Suppressor macrophage treated with lipopolysaccharide for 4 hours (primary cell): ENCODE measurements at regions not wholly inside any gene's neighbourhood (a gene's known extent, or its start where the extent isn't known, plus 50 kb on each side); places are given as distances from the start of the nearest gene placed in this dataset.

Experiments used
- DNase-seq: peaks from one replicate; pipeline ENCODE4 v3.0.0-alpha.2; 2020

DNA sequence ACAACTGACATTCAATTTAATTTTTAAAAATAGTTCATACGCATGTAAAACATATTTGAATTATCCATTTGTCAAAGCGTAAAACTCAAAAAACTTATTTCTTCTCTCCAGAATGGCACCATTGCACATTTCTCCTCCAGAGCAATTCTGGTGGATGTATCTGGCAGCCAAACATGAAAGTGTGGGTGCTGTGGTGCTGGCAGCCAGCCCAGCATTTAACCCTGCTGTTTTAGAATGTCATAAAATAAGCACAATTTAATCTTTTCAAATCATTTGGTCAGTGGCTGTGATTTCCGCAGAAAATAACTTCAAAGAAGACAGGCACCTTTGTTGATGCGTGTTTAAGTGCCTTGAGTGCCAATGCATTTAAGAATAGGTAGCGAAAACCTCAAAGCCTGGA is 302.7 kb upstream of the MEOX2 start:
- DNase-seq, result no peak

DNA sequence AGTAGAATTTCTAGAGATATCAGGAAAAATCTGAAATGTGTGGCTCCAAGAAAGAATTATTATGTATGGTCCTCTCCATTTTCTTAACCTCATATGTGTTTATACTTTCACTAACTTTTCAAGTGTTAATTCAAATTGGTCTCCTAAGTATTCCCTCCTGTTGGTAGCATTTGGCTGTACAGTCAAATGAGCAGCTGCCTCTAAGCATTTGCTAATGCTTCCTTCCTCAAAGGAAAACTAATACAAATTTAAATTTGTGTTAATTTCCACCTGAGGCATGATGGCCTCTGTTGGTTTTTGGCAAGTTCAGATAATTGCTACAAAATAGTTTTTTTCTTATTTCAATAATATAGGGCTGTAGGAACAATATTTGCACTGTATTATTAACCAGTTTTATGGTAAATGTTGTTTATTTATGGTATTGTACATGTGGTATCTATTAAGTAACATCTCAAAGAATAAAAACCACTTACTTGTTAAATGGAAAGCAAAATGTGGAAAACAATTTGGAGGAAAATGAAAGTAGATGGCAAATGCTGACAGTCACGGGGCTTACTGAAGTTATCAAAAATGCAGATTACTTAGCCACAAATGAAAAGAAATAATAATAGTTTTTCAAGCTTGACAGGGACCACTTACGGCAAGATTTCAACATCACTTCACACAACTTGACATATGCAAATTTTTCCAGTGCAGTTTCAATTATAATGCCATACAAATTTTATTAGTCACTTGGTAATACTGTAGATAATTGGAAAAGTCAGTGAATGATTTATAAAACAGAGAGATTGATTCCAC is 299.3 kb upstream of the MEOX2 start:
- no peak for DNase-seq

DNA sequence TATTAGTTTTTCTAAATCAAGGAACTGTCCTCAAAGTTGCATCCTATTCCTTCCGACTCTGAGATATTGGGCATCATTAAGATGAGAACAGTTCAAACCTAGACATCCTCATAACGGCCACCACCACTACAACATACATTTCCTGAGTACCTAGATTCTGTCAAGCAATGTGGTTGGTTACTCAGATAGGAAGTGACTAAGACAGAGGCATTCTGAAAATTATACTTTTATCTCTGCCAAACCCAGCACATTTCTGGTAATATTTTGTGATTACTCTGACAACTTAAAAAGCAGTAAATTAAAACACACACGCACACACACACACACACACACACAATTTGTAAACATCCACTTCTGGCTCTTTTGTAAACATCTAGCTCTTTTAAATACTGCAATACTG is 291.2 kb upstream of the MEOX2 start:
- no peak for DNase-seq

DNA sequence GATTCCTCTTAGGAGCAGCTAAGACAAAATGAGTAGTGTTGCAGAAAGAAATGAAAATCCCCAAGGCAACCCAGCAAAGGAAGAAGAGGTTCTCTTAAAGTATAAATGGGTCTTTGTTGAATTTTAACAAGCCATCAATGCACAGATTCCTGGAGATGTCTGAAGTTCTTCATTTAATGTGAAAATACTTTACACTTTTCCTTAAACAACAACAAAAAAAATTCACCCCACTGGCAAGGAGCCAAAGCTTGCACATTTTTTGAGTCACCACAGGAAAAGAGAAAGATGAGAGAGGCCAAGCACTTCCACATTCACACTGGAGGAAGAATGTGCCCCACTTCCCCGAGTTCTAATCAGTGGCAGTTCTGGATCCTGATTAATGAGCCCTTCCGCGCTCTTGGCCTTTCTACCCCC is 286.4 kb upstream of the MEOX2 start:
- peak; percentile 40 for DNase-seq

DNA sequence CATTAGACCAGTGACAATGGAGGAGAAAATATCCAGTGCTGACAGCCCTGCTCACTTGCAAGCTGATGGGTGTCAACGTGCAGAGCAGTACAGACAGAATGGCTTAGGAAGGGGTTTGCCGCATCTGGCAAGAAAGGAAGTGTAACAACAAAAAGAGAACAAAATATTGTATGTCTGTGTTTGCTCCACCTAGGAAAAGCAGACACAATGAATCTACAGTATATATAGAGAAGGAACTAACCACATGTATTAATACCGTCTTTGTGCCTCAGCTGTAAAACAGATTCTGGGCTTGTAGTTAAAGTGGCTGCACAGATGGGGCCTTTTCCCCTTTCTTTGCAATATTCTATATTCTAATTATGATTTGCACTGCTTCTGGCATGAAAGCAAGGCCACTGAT is 281.1 kb upstream of the MEOX2 start:
- no peak for DNase-seq

DNA sequence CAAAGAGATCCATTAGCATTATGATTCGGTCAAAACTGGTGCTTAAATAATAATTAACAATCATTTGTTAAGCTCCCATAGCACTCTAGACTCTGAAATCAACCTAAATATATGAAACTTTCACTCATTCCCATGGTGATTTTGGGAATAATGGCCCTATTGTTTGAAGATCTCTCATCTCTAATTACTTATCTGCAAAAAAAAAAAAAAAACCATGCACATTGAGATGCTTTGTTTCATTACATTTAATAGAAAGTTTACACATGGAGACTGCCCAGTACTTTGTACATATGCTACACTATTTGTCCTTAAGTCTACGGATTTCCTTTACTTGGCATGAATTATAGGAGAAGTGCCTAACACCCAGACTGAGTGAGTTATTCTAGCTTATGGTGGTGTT is 280.6 kb upstream of the MEOX2 start:
- no peak for DNase-seq

DNA sequence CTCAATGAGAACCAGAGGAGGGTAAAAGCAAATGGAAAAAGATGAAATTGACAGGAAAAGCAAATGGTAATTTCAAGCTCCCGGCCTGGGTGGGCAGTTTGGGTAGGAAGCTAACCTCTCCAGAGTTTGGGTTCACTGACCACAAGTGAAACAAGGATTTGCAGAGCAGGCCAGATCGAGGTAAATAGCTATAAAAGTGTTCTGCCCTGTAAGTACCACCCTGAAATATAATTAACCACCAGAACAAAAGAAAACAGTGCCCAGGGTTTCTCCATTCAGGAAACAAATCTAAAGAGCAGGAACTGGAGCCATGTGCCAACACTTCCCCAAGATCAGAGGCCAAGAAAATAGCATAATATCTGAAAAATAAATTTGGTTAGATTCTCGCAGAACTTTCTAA is 276.7 kb upstream of the MEOX2 start:
- DNase-seq, result no peak

DNA sequence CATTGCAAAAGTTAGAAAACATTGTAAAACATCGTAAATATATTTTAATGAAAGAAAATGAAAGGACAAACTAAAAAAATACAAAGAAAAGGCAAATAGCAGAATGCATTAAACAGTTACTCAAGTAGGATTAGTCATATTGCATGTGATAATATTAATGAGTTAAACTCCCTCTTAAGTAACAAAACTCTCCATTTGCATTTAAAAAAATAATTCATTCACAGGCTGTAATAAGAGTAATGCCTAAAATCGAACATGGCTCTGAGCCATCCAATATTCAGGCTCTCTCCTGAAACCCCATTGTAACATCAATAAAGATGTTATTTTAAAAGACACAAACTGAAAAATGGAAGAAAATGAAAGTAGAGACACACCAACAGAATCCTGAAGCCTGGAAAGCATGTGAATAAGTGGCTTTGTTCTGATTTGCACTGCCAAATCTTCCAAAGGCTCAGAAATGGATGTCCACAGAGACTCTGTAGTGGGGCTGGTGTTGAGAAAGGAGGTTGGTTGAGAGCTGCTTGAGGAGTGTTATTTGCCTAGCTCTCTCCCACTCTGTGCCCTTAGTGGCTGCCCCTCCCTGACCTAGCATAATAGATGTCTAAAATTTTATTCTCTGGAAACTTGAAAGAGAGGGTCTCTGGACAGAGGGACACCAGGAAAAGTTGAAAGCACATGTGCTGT is 268.3 kb upstream of the MEOX2 start:
- DNase-seq, result no peak

DNA sequence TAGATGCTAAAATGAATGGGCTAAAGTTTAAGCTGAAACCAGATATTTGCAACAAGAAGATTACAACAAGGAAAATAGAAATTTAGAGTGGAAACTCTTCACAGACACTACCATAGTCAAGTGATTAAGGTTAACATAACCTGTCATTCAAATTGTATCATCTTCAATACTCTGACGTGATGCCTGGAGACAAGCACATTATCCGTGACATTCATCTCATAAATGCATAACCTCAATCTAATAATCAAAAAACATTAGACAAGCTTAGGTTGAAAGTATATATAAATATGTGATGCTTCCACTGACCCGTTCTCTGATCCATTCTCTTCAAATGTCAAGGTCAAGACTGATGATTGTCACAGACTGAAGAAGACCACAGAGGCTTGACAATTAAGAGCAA is 263.8 kb upstream of the MEOX2 start:
- DNase-seq, result no peak

DNA sequence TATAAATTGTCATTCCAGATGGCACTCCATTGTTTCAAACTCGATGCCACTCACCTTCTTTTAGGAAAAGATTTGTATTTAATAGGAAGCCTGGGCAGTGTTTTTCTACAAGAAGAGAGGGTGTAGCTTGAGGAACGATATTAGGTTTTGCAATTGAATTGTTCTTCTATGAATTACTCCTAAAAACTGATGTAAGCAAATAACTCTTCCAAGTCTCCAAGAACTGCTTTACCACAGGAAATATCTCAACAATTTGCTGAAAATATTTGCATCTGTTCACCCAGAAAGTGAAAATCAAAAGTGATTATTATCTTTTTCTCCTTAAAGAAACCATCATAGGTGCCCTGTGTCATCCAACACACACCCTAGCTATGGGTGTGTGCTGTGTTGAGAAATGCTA is 261.3 kb upstream of the MEOX2 start:
- no peak for DNase-seq

DNA sequence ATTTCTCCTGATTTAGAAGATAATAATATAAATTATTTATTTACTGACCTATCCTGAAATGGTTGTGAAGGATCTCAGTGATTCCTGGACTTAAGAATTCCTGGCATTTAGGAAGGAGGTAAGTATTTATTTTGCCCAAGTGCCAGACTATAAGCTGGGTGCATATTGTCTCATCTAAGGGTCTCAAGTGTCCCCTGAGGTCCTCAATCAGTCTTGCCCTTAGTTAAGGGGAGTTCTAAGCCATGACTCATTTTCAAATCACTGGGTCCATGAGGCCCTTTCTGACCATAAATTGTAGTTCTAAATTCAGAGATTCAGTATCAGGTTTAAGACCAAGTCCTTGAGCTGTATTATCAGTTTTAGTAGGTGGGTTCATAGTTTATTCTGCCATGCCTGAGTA is 251.6 kb upstream of the MEOX2 start:
- DNase-seq, result no peak

DNA sequence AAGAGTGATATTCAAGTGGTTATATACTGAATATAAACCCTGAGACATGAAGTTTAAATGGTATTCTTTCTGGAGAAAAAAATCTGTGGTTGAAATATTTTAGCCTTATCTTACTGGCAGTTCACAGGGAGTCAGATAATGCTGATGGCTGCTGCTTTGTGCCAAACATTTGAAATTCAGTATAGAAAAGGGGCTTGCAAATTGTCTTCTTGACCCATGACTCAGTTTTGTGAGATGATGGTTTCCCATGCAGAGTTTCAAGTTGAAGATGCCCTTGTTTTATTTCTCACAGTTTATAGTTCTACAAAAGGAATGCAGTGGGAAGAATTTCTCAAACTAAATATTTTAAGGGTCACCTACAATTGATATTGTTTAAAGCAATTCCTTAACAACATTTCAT is 251.1 kb upstream of the MEOX2 start:
- no peak for DNase-seq

DNA sequence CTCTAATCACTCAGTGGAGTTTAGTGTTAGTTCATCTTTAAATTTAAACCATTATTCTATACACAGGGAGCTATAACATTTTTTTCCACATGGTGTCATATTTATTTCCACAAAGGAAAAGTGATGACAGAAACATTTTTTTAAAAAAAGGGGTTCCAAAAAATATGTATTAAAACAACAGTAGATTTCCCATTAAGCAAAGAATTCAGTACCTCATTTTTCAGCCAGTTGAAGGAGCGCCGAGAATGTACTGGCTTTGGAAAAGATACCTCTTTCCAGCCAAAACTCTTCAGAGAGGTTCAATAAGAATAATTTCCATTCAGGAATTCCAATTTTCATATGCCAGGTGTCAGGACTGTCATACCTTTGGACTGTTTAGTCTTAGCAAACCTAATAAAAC is 250.5 kb upstream of the MEOX2 start:
- no peak for DNase-seq

DNA sequence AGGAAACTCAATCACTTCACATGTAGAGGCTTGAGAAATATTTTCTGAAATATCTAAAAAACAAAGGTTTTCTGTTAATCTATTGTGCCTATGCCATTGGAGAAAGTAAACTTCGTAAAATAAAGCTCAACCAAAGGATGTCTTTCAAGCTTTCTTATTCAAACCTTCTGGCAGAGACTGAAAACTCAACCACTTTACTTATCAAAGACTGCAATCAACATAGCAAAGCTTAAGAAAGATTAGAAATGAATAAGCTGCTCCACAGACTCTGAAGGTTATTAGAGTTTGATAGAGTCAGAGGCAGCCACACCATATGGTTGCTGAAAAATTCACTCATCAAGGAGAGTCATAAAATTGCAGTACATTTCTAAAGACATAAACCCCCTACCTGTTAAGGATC is 245.8 kb upstream of the MEOX2 start:
- DNase-seq, result no peak

DNA sequence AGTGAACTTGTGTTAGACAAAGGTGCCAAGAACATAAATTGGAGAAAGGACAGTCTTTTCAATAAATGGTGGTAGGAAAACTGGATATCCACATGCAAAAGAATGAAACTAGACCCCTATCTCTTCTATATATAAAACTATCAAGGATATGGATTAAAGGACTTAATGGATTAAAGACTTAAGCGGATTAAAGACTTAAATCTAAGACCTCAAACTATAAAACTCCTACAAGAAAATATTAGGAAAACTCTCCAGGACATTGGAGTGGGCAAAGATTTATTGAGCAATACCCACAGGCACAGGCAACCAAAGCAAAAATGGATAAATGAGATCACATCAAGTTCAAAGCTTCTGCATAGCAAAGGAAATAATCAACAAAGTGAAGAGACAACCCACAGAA is 242.9 kb upstream of the MEOX2 start:
- no peak for DNase-seq

DNA sequence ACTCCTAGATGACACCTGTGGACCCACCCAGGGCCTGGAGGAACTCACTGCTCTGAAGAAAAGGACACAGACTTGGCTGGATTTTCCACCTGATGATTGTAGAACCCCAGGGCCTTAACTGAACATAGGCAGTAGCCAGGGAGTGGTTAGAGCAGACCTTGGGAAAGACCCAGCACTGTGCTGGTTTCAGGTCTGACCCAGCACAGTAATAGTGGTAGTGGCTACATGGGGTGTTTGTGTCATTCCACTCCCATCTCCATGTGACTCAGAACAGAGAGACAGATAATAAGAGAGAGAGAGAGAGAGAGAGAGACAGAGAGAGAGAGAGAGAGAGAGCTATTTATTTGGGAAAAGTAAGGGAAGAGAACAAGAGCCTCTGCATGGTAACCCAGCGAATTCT is 239.1 kb upstream of the MEOX2 start:
- no peak for DNase-seq

DNA sequence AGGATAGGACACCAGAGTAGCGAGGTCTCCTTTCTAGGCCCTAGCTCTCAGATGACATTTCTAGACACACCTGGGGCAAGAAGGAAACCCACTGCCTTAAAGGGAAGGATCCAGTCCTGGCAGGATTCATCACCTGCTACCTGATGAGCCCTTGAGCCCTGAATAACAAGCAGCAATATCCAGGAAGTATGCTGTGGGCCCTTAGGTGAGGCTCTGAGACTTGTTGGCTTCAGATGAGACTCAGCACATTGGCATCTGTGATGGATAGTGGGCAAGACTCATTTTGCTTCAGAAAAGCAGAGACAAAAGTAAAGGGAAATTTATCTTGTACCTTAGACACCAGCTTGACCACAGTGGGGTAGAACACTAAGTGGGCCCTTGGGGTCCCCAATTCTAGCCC is 238.4 kb upstream of the MEOX2 start:
- no peak for DNase-seq

DNA sequence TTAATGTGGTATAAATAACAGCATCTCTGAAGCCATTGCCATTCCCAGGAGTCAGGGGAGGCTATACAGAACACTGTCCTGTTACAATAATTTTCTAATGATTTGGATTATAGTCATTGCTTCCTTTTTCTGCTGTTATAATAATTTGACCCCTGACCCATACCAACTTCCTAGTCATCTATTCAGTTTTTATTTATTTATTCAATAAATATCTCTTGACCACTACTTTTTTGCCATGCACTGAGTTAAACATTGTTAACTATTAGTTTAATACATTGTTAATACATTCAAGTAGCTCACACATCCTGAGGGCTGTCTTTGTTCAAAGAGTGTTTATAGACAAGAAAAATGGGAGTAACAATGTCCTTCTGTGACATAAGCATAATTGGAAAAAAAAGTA is 235.5 kb upstream of the MEOX2 start:
- DNase-seq, result no peak

DNA sequence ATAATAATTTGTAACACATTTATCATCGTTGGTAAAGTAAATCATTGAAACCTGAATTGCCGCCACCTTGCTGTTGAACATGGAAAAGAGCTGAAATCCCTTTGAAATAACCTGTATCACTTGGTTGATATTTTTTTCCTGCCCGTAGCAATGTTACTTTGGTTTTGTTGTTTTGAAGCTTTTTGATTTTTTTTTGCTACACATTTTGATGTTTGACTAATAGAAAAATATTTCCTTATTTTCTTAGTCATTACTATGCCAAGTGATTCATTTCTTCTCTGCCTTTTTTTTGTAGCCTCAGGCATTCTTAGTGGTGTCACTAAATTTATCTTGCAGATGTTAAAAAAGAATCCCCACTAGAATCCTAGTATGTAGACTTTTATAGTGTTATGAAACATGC is 235.1 kb upstream of the MEOX2 start:
- DNase-seq, result no peak

DNA sequence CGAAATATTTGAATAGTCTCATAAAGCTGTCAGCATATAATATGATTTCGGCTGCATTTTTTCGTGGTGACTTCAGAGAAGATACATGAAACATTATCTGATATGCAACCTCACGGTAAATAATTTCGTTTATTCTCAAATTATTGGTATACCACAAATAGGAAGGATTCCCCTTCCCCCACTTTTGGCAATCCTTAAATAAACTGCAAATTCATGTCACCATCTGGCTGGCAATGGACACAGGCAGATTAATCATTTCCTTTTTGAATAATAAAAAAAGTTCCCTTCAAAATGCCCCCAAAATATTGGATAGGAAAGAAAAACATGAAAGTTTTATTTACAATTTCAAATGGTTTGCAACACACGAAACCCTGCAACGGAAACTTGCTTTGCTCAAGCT is 234.5 kb upstream of the MEOX2 start:
- DNase-seq, result no peak

DNA sequence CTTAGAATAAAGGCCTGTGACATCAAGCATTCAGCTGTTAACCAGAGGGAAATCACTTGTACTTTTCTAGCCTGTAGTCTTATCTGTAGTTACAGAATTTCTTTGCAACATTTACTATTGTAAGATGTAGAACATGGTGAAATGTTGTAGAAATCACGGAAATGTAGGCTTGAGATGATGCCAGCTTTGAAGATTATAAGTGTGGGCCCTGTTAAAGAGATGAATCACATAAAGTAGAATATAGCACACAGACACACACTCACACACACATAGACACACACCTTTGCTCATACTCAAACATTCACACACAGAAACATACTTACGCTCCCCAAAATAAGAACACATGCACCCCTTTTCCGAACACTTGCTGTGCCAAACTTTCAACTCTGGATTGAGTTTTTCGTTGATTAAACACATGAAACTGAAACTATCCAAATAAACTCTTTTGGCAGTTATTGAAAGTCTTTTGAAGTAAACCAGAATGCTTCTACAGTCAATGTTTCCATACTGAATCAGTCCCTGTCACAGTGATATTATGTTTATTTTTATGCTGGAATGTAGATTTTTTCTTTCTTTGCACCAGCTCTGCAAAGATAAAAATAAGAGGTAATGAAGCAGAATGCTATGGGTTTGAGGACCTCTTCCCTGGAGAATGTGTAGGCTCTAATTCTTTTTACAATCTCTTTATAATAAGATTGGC is 230.3 kb upstream of the MEOX2 start:
- DNase-seq, result no peak

DNA sequence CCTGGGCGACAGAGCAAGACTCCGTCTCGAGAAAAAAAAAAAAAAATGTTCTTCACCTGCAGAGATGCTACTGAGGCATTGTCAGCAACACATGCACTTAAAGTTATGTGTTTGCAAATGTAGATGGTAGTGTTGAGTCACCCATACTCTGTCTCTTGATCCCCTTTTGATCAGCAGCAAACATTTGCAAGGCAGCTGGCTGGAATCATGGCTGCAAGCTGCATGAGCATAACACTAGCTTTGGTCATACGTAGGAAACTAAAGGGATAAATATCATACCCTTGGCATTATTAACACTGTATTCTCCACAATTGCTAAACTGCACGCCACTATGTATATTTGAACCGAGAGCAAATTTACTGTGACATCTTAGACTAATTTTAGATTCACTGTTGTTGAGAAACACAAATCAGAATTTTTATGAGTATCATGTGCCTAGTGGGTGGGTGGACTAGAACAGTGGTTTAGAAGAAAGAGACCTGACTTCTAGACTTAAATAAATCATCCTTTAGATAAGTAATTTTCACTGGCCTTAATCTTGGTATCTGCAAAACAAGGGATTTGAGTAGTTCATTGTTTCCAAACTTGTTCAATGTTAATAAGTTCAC is 229.3 kb upstream of the MEOX2 start:
- no peak for DNase-seq

DNA sequence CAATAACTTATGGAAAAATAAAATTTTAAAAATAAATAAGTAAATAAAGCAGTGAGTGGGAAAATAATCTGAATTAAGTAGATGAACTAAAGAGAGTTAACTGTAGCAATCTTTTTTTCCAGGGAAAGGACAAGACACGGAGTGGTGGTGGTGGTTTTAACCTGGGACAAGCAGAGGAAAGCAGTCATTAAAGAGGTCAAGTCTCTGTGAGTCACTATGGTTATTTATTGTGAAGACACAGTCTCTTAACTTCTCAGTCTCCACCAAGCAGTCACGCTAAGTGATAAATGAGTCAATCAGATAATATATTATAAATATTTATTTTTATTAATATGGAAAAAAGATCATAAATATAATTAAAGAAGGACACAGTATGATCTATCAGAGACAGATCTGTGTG is 228.1 kb upstream of the MEOX2 start:
- DNase-seq, result no peak

DNA sequence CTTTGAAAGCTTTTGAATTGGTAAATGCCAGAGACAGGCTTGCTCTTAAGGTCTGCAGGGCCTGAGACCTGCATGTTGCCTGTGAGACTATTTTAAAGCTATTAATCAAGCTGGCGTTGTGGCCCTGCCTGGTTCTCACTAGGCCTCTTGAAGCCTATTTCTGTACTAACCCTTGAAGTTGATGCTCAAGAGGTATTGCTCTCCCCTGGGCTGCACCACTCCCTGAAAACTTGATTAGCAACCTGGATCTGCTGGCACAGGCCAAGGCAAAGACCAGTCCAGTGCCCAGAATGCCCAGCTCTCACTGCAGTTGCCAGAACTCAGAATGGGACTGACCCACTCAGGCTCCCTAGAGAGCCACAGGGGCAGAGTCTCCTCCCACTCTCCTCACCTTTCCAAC is 220.0 kb upstream of the MEOX2 start:
- no peak for DNase-seq
